Dermis blood vessel endothelial cell (primary cell): ENCODE measurements at regions not wholly inside any gene's neighbourhood (a gene's known extent, or its start where the extent isn't known, plus 50 kb on each side); places are given as distances from the start of the nearest gene placed in this dataset.
"Not testable (repeated sequence)": the region's sequence is repeated elsewhere in the genome, so short reads cannot be mapped to it uniquely, and the experiment has no call there.

Experiments used
- DNase-seq: peaks from one replicate; pipeline ENCODE4 v3.0.0; 2010

GRCh38 chr7:41578700-41579099 lies 124.2 kb downstream of the INHBA start:
- DNase-seq, result no peak

- DNase-seq, result peak; percentile 51
Measured at GRCh38 chr7:41576166-41576565, 126.7 kb downstream of the INHBA start.

GRCh38 chr7:41574377-41574776 lies 128.5 kb downstream of the INHBA start:
- peak; percentile 72 for DNase-seq

- peak; percentile 86 for DNase-seq
Measured at GRCh38 chr7:41573862-41574261, 129.0 kb downstream of the INHBA start.

- DNase-seq, result no peak
Measured at GRCh38 chr7:41573443-41573842, 129.4 kb downstream of the INHBA start.

GRCh38 chr7:41573015-41573414 lies 129.9 kb downstream of the INHBA start:
- DNase-seq, result peak; percentile 63

- DNase-seq, result no peak
Measured at GRCh38 chr7:41571573-41571972, 131.3 kb downstream of the INHBA start.

GRCh38 chr7:41570766-41571165 lies 132.1 kb downstream of the INHBA start:
- DNase-seq, result no peak

GRCh38 chr7:41568135-41568534 lies 134.8 kb downstream of the INHBA start:
- no peak for DNase-seq

- peak; percentile 34 for DNase-seq
Measured at GRCh38 chr7:41567731-41568114, 135.2 kb downstream of the INHBA start.

- no peak for DNase-seq
Measured at GRCh38 chr7:41567031-41567730, 135.7 kb downstream of the INHBA start.

- peak; percentile 65 for DNase-seq
Measured at GRCh38 chr7:41566581-41566980, 136.3 kb downstream of the INHBA start.

- no peak for DNase-seq
Measured at GRCh38 chr7:41565655-41566054, 137.2 kb downstream of the INHBA start.

- no peak for DNase-seq
Measured at GRCh38 chr7:41559426-41559825, 143.5 kb downstream of the INHBA start.

GRCh38 chr7:41554481-41554880 lies 148.4 kb downstream of the INHBA start:
- no peak for DNase-seq

- not testable (repeated sequence) for DNase-seq
Measured at GRCh38 chr7:41550046-41550445, 152.8 kb downstream of the INHBA start.

GRCh38 chr7:41544241-41544640 lies 158.6 kb downstream of the INHBA start:
- no peak for DNase-seq

- DNase-seq, result no peak
Measured at GRCh38 chr7:41540601-41541000, 162.3 kb downstream of the INHBA start.

GRCh38 chr7:41538810-41539724 lies 163.8 kb downstream of the INHBA start:
- DNase-seq, result no peak

- no peak for DNase-seq
Measured at GRCh38 chr7:41536873-41537665, 165.8 kb downstream of the INHBA start.

GRCh38 chr7:41536122-41536872 lies 166.6 kb downstream of the INHBA start:
- DNase-seq, result no peak

- no peak for DNase-seq
Measured at GRCh38 chr7:41529831-41530230, 173.1 kb downstream of the INHBA start.
